Stimulated activated CD4-positive, alpha-beta T cell treated with anti-CD3 and anti-CD28 coated beads, Interleukin-4, amount 100 ng/mL, for 24 hours (primary cell): ENCODE measurements at regions not wholly inside any gene's neighbourhood (a gene's known extent, or its start where the extent isn't known, plus 50 kb on each side); places are given as distances from the start of the nearest gene placed in this dataset.
"Not testable (repeated sequence)": the region's sequence is repeated elsewhere in the genome, so short reads cannot be mapped to it uniquely, and the experiment has no call there.

Source experiments
- DNase-seq: peaks from one replicate; pipeline ENCODE4 v3.0.0-alpha.2; 2020

DNA sequence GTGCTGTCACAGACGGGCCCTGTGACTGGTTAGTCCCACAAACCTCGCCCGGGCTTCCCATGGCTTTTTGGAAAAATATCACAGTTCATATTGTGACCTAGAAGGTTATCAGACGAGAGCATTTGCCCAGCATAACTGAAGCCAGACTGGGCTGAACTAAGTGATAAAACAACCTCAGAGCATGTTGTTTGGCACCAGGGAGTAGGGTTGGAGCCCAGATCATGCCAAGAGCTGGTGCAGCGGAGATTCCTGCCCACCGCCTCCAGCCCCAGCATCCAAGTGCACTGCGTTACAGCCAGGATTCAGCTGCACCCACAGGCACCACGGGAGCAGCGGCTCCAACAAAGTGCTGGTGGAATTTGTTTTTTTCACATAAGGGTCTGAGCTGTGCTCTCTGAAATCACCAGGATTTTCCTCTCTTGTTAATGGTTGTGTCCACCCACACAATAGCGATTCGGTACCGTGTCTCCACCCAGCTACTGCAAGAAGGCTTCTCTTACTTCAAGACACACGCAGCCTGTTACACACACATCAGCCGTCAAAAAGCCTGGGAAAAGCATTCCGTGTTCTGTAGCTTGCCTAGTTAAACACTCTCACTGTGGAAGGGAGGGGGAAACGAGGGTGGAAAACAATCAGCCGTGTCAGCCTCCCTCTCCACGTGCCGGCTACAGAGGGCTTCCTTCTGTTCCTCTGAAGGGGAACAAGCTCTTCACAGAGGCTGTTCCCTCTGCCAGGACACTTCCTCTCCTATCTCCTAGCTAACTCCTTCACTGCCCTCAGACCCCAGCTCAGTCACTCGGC is 273.8 kb downstream of the C16orf95 start:
- no peak for DNase-seq

DNA sequence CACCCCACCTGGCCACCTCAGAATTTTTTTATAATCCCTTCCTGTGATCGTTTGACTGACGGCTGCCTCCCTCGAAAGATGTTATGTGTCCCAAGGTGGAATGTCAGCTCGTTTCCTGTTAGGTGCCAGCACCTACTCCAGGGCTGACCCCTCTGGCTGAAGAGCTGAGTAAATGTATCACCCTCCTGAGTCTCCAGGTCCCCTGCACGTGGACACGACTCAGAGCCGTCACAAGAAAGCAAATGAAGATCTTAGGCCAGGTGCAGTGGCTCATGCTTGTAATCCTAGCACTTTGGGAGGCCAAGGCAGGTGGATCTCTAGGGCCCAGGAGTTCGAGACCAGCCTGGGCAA is 273.2 kb downstream of the C16orf95 start:
- no peak for DNase-seq

DNA sequence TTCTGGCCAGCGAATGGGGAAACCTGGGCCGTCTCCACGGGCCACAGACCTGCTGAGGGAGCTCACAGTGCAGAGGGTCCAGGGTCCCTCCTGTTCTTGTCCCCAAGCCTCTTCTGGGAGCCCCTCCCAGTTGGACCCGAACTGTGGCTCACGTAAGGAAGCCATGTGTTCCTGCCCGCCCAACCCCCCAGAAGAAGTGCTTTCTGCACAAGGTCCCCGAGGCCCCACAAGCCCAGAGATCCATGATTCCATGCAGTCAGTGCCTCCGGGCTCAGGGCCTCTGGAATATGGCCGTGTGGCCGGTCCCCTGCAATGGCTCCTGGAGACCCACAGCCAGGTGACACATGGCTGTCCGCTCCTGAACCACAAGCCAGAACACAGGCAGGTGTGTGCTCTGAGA is 272.4 kb downstream of the C16orf95 start:
- DNase-seq: no peak

DNA sequence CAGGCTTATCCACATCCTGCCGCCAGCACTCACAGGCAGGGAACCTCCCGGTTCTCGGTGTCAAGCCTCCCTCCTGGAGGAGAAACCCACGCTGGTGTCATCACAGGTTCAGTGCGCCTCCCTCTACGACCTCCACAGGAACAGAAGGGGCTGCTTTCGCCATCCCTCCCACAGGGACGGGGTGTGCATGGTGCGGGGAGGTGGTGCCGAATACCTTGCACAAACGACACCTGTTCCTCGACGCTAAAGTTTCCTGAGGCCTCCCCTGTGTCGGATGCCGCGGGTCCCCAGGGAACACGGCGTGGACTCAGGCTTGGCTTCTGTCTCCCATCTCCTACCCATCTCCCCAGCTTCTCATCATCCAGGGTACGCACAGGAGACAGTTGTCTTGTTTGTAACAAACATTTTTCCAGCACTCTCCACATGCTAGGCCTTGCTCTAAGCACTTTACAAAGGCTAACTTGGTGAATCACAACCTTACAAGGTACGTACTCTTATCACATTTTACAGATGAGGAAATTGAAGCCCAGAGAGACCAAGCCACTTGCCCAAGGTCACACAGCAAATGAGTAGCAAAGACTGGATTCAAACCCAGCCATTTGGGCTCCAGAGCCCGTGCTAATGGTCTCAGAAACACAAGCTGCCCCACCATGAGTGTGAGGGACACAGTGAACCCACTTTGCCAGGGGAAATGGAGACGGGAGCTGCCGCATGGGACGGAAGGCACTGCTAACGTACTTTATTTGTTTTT is 271.6 kb downstream of the C16orf95 start:
- DNase-seq: no peak

DNA sequence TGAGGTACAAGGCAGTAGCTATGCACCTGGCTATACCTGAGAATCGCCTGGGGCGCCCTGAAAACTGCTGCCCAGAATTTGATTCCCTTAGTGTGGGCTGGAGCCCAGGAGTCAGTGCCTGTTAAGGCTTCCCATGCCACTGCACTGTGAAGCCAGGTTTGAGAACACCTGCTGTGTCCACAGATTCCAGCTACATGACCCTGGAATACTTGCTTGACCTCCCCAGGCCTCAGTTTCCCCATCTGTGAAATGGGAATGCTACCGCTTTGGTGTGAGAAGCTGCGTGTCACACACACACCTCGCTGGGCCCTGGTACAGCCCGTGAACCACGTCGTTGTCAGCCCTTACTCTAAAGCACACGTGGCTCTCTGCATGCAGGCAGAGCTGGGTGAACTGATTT is 271.0 kb downstream of the C16orf95 start:
- DNase-seq: no peak

DNA sequence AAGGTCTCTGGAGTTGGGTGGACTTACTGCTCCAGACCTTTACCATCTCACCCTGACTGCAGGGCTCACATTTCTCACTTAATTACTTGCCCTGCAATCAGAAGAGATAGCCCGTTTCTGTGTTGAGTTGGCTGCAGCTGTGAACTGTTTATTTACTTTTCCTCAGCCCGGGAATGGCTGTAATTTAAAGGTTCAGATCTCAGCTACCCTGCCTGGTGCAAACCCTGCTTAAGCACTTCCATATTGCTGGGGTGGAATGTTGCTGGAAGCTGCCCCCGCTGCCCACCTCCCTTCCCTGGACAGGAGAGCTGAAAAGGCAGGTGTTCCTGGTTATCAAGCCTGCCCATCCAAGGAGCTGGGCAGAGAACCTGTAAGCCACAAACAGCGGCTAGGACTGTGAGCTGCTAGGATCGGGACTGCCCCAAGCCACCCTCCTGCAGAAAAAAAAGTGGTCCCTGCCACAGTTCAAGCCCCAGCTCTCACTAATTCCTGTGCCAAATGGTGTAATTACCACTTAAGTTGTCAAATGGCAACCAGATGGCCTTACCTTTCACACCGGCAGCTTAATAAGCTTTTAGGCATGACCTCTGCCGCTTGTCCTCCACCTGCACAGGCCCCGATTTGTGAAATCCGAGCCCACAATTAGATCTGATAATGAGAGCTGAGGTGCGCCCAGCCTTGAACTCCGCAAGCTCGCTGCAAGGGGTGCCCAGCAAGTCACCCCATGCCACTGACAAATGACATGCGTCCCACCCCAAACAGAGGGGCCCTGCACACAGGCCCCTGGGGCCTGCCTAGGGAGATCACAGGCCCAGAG is 269.8 kb downstream of the C16orf95 start:
- no peak for DNase-seq

DNA sequence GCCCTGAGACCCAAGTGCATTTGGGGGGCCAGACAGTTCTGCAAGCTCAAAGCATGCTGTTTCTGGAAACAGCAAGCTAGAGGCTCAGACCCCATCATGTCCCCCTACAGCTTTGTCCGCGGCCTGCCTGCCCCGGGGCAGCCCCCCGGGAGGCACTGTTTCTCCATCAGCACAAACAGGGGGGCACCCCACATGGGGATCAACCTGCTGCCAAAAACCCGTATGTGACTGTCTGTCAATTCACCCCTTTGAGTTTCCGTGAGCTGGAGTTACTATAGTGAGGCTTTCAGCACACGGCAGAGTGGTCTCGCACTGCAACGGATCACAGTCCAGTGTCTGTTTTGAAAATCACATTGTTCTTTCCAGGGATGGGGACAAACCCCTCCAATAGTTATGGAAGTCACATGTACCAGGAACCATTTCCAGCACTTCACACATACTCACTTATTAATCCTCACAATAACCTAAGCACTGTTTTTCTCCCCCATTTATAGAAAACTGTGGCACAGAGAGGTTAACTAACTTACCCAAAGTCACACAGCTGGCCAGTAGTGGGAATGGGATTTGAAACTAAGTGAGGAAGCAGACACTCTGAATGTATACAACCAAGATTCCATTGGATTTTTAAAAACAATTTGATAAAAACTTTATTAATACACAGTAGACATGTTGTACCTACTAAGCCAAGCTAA is 269.0 kb downstream of the C16orf95 start:
- DNase-seq: no peak

DNA sequence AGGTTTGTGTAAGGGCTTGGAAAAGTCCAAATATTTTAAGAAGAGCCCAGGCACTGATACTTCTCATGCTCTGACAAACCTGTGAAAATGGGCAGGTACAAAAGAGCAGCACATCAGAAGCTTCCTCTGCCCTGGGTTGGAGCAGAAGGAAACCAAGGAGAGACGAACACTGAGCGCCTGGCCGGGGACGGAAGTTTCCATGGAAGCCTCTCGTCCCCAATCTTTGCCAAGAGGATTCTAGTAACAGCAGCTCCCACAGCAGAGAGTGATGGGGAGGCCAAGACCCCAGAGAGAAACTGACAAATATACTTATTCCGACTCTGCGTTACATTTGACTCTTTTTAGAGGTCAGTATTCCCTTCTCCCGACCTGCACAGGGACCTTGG is 268.5 kb downstream of the C16orf95 start:
- no peak for DNase-seq

DNA sequence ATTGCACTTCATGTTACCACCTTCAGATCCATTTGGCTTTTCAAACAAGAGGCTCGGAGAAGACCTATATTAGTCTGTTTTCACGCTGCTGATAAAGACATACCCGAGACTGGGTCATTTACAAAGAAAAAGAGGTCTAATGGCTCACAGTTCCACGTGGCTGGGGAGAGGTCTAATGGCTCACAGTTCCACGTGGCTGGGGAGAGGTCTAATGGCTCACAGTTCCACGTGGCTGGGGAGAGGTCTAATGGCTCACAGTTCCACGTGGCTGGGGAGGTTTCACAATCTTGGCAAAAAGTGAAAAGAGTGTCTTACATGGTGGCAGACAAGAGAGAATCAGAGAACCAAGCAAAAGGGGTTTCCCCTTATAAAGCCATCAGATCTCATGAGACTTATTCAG is 268.0 kb downstream of the C16orf95 start:
- not testable (repeated sequence) for DNase-seq

DNA sequence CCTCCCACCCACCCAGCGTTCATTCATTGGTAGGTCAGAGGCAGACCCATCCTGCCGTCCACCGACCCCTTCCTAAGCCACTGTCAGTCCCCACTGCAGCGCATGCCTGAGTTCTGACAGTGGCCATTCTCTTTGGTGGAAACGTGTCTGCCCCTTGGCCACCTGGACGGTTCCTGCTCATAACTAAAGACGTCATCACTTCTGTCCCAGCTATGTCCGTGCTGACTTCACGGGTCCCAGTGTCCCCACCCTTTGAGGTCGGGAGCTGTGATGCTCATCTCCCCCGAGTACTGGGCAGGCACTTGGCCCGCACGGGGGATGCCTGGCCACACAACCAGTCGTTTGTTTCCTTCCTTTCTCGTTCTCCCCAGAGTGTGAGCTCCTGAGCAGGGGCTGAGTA is 267.1 kb downstream of the C16orf95 start:
- DNase-seq: no peak

DNA sequence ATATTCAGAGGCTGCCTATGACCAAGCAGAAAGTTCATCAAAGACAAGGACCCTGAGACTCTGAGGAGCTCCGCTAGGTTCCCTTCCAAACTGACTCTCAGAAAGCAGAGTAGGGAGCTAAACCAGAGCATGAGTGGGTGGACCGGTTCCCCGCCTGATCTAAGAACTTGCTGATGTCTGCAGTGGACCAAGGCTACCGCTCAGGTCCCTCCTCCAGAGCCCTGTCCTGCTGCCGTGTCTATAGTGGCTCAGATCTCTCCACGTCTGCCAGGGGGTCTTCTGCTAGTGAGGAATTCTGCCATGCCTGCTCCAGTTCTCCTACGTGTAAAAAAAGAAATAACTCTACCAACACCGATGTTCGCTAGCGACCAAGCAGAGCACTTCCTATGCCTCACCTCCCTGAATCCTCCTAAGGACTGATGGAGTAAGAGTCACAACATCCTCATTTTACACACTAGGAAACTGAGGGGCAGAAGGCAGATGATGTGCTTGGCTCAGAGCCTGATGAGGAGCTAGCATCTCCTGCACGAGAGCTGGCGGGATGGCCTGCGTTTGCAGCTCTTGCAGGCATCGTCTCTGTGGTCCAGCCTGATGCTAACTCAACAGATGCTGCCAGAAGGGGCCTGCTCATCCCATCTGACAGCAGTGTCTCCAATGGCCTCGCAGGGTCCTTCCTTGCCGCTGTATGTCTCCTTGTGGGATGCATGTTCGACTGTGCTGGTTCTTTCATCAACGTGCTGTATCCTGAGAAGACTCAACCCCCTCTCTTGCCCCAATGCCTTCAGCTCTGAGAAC is 265.5 kb downstream of the C16orf95 start:
- no peak for DNase-seq

DNA sequence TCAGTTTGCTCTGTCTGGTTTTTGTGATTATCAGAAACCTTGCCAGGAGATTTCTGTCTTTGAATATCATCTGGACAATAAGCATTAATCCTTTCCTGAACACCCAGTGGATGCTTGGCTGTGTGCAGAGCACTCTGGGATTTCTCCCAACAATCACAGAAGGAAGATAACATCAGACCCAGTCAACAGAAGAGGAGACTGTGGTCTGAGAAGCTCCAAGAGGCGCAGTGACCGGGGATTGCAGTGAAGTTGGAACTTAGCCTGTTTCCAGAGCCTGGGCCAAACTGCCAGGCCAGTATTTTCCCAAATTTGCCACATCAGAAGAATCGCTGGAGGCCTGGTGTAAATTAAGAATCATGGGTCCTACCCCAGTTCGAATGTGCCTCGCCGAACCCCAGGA is 264.7 kb downstream of the C16orf95 start:
- no peak for DNase-seq

DNA sequence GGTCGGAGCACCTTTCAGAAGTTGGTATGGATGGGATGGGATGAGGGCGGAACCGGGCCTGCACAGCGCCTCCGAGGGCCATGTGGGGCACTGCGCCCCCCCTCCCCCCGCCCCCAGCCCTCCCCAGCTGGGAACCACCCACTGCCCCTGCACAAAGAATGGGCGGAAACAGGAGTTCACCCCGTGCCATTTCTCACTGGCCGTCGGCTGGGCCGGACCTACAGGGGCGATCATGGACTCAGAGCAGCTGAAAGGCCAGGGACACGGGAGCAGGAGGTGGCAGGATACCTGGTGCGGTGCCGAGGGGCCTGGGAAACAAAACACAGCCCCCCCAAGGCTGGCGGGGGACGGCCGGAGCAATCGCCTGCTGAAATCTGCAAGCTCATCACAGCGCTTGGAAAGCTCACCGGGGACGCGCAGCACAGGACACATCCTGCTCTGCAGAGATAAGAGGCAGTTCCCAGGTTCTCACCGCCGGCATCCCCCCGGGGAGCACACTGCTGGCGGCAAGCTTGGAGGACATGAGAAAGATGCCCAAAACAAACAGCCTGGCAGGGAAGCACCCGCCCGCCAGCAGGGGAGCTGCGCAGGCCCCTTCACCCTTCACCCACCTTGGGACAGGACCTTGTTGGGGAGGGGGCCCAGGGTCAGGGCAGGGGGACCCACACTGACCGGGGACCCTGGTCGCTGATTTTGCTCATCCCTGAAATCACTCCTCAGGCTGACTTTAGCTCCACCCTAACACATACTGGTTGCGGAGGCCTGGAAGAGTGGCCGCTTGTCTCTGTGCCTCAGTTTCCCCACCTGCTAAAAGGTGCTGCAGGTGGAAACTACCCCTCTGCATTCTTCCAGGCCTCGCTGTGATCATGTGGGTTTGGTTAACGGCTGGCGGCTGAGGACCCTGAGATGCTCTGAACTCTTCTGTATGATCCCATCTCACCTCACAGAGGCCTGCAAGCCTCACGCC is 263.9 kb downstream of the C16orf95 start:
- DNase-seq: no peak

DNA sequence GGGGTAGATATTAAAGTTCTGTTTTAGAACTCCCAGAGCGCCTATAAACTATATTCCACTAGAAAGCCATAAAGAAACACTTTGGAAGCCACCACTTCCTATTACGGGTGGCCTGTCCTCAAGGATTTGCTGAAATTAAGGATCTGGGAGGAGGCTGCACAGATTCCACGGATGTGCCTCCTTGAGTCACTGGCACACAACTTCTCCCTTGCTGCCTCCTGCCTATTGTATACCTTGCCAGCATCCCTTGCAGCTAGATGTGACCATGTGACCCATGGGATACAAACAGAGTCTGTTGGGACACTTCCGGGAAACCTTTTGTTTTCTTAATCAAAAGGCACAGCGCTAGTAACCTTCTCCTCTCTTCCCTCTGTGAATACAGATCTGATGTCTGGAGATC is 263.0 kb downstream of the C16orf95 start:
- no peak for DNase-seq

DNA sequence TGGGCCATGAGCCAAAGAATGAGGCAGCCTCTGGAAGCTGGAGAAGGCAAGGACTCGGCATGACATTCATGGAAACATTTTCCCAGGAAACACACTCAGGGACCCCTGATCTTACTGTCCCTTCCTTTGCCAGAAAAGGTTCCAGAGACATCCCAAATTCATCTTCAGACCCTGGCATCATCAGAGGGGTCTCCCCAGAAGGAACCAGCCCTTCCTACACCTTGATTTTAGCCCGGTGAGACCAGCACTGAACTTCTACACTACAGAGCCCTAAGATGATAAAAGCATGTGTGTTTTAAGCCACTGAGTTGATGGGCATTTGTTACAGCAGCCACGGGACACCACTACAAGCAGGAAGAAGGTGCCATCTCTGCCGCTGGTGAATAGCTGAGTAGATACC is 262.3 kb downstream of the C16orf95 start:
- no peak for DNase-seq

DNA sequence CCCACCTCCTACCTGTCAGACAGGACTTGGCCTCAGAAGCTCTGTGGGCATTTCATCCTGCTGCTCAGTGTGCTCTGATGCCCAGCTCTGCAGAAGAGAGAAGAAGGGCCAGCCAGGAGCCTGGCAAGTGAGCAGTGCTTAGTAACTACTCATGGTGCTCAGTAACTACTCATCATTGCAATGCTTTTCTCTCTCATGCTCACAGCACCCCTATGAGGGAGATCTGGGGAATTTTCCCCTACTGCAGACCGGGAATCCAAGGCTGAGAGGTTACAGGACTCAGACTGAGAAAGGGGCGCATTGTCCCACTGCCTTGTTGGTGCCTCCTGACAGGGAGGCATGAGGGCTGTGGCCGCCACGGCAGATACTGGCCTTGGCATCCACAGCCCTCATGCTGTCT is 261.1 kb downstream of the C16orf95 start:
- DNase-seq: no peak

DNA sequence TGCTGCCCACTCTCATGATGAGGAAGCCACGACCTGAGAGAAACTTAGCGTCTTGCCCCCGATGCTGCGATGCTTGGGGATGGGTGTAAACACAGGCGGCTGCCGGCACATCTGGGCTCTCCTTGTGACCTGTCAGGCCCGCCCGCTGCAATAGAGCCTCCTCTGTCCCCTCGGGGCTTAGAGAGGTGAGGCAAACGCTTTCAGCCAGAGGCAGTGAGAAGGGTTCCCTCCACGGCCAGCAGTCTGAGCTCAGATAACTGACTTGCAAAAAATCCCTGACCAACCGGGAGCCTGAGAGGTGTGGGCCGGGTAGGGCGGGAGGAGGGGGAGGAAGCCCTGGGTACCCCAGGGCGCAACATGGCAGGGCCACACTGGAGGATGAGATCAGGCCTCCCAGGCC is 260.6 kb downstream of the C16orf95 start:
- DNase-seq: no peak

DNA sequence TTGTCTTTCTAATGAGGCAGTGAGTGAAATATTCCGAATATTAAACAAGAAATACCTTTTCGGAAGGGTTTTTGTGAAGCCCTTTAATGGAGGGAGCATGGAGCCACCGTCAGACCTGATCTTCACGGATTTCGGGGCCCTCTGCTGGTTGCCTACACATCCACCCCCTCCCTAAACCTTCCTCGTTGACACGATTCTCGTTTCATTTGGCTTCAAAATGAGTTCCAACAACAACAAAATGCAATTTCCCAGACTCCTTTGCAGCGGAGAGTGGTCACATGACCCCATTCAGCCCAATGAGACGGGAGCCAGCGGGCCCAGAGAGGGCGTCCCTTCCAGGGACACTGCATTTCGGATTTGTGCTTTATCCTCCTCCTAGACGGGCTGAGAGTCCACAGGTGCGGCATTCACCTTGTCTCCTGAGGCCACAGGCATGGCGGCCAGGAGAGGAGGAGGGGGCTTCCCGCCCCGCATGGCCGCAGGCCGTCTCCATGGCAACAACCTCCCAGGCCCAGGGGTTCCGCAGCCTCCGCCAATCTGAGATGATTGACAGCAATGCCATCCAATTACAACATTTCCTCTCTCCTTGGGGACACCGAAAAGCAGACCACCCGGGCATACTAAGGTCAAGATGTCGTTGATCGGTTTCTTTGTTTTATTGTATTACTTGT is 259.8 kb downstream of the C16orf95 start:
- no peak for DNase-seq

DNA sequence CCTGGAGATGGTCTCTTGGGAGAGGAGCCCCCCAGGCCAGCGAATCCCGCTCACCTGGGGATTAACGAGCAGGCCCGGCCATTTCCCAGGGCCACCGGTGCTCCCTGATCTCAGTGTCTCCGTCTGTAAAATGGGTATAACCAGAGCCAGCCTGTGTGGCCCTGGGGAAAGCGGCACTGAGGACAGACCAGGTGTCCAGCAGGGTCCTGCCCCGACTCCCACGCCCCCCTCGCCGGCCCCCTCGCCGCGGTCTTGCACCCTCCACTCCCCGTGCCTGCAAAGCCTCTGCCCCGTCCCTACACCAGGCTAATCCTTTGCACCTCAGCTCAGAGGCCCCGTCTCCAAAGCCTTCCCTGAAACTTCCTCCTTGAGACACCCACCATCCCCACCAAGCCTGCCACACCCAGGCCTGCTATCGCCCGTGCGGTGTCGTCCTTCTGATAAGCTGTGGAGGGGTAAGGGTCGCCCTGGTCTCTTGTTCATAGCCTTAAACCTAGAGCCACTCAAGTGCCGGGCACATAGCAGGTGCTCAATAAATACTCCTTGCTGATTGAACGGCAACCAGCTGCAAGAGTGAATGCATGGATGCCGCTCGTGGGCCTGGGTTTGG is 259.1 kb downstream of the C16orf95 start:
- DNase-seq: no peak

DNA sequence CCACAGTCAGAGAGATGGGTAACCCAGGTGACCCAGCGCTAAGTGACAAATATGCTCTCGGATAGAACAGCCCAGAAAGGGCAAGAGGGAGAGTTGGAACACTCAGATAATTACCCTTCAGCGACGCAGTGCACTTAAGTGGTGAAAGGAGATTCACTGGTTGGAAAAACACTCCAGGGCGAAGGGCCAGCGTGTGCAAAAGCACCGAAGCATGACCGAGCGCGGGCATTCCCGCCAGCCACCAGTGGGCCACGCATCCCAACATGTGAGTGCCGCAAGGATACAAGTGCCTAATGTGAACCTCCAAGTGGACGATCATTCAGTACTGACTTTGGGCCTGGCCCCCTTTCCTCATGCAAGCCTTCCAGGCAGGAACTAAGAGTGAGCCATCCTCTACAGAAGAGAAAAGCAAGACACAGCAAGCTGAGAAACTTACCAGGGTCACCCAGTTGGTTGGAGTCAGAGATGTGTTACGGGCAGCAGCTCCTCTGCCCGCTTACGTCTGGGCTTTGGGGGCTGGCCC is 258.4 kb downstream of the C16orf95 start:
- no peak for DNase-seq
